D721Med (cell line): ENCODE measurements at regions not wholly inside any gene's neighbourhood (a gene's known extent, or its start where the extent isn't known, plus 50 kb on each side); places are given as distances from the start of the nearest gene placed in this dataset.

Experiments used
- DNase-seq: peaks from one replicate; pipeline ENCODE4 v3.0.0; 2011; ENCODE audit warnings: low spot score; ENCODE audit not compliant: insufficient read length
- FAIRE-seq: peaks from 2 replicates; lab custom pipeline; 2011; peaks lifted over from hg19 to GRCh38; lab: Jason Lieb, UNC
- CTCF ChIP-seq: IDR thresholded peaks from 2 replicates; pipeline ENCODE4 v1.5.1; 2012; ENCODE audit warnings: mild to moderate bottlenecking, control low read depth; ENCODE audit not compliant: insufficient read depth; ENCODE audit errors: missing control alignments

GRCh38 chr6:22880686-22881433 is 311.5 kb downstream of the HDGFL1 start:
- FAIRE-seq: no peak
- DNase-seq: no peak

GRCh38 chr6:22882581-22882980 is 313.2 kb downstream of the HDGFL1 start:
- FAIRE-seq (no peak), DNase-seq (no peak)
- no peak for TF ChIP-seq CTCF

More at GRCh38 chr6:22880686-22881433, 311.5 kb downstream of the HDGFL1 start:
- no peak for TF ChIP-seq CTCF

GRCh38 chr6:22883061-22883717 is 313.8 kb downstream of the HDGFL1 start:
- no peak for DNase-seq
- no peak for FAIRE-seq
- no peak for TF ChIP-seq CTCF

GRCh38 chr6:22884456-22884855 is 315.1 kb downstream of the HDGFL1 start:
- TF ChIP-seq CTCF: no peak
- DNase-seq (no peak), FAIRE-seq (no peak)

GRCh38 chr6:22886650-22887581 is 317.6 kb downstream of the HDGFL1 start:
- peak; percentile 46 for FAIRE-seq
- TF ChIP-seq CTCF: no peak
- DNase-seq: no peak

GRCh38 chr6:22888163-22888752 is 318.9 kb downstream of the HDGFL1 start:
- no peak for TF ChIP-seq CTCF
- no peak for DNase-seq
- no peak for FAIRE-seq
